Esophagus muscularis mucosa (tissue), 4 donors: ENCODE measurements at regions not wholly inside any gene's neighbourhood (a gene's known extent, or its start where the extent isn't known, plus 50 kb on each side); places are given as distances from the start of the nearest gene placed in this dataset.

Source experiments
- DNase-seq: peaks from one replicate; pipeline ENCODE4 v3.0.0-alpha.2; 2017; ENCODE audit errors: extremely low spot score
- H3K27ac ChIP-seq, 4 donors: fragments of 200-600 bp; sonication (generic); replicated peaks in 1 of 4; 1 replicate in 3 of 4; 2 replicates in 1 of 4; pipeline ENCODE4 v1.5.1; 2016 to 2019; ENCODE audit warnings: mild to moderate bottlenecking in 1 of 4
- H3K27me3 ChIP-seq, 4 donors: fragments of 200-600 bp; sonication (generic); one replicate each; pipeline versions ENCODE4 v1.5.1 to v1.6.0; 2016 to 2019
- H3K36me3 ChIP-seq, 4 donors: fragments of 200-600 bp; sonication (generic); one replicate each; pipeline ENCODE4 v1.5.1; 2016 to 2019
- H3K4me1 ChIP-seq, 4 donors: fragments of 200-600 bp; sonication (generic); one replicate each; pipeline ENCODE4 v1.5.1; 2016 to 2019
- H3K4me3 ChIP-seq, 4 donors: fragments of 200-600 bp; sonication (generic); 1 replicate in 2 of 4; 2 replicates in 2 of 4; pipeline ENCODE4 v1.5.1; 2016 to 2019; ENCODE audit warnings: mild to moderate bottlenecking in 4 of 4, moderate library complexity in 1 of 4
- H3K9me3 ChIP-seq, 4 donors: fragments of 200-600 bp; sonication (generic); 1 replicate in 3 of 4; 2 replicates in 1 of 4; pipeline ENCODE4 v1.5.1; 2016 to 2019
- EP300 ChIP-seq: sonication (generic); formaldehyde crosslinking; IDR thresholded peaks from one replicate; pipeline ENCODE4 v1.6.1; 2017; ENCODE audit warnings: antibody characterized with exemption
- POLR2A ChIP-seq: fragments of 450-650 bp; IDR thresholded peaks from one replicate; pipeline ENCODE4 v1.6.1; 2017; ENCODE audit warnings: antibody characterized with exemption, moderate library complexity, mild to moderate bottlenecking, low read depth
- POLR2AphosphoS5 ChIP-seq, 2 donors: sonication (generic); formaldehyde crosslinking; IDR thresholded peaks; one replicate each; pipeline ENCODE4 v1.6.1; 2017; ENCODE audit warnings: antibody characterized with exemption in 2 of 2
- WGBS: methylation state at CpG from one replicate; pipeline ENCODE4 v1.1.5; 2018; 5-methylcytosine and 5-hydroxymethylcytosine counted together
- intact Hi-C: fragments of 100-400 bp; cut with DNase I; formaldehyde crosslinking; loops from one replicate; pipeline ENCODE4 v1.15.1; 2023
- TF ChIP-seq, protein P1 (sequence below), 3 experiments: fragments of 200-600 bp in 2 of 3; fragments of 450-650 bp in 1 of 3; sonication (generic) in 2 of 3; IDR thresholded peaks; one replicate each; pipeline ENCODE4 v1.5.1; 2017 to 2019; ENCODE audit warnings: antibody characterized with exemption in 3 of 3, mild to moderate bottlenecking in 2 of 3, moderate library complexity in 1 of 3

DNA sequence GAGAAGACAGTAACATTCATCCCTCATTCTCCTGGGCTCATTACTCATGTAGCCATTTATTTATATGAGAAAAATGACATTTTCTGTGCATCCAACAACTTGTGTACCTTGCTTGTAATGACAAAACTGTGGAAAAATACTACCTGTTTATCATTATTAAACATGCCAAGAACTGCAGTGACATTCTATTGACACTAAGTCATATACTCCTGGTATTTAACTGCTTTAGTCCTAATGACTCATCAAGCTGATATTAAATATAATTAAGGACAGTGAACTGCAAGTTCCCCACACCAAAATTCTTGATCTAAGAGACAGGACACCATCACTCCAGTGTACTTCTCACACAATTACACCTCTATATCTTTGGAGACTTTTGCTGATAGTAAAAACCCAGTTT lies 1328.7 kb upstream of the RAG2 start:
- no peak for DNase-seq
- TF ChIP-seq, protein P1, sequence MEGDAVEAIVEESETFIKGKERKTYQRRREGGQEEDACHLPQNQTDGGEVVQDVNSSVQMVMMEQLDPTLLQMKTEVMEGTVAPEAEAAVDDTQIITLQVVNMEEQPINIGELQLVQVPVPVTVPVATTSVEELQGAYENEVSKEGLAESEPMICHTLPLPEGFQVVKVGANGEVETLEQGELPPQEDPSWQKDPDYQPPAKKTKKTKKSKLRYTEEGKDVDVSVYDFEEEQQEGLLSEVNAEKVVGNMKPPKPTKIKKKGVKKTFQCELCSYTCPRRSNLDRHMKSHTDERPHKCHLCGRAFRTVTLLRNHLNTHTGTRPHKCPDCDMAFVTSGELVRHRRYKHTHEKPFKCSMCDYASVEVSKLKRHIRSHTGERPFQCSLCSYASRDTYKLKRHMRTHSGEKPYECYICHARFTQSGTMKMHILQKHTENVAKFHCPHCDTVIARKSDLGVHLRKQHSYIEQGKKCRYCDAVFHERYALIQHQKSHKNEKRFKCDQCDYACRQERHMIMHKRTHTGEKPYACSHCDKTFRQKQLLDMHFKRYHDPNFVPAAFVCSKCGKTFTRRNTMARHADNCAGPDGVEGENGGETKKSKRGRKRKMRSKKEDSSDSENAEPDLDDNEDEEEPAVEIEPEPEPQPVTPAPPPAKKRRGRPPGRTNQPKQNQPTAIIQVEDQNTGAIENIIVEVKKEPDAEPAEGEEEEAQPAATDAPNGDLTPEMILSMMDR (IDR thresholded peaks at IDR 0.05) = no peak
- TF ChIP-seq EP300 (no peak), POLR2AphosphoS5 (IDR thresholded peaks at IDR 0.05) (no peak), POLR2A (no peak)
- intact Hi-C loops = no loop called here
- Histone ChIP-seq H3K4me3 (no peak overlapping the region), H3K9me3 (no peaks in the 10 kb centered on the region), H3K36me3 (no peaks in the 10 kb centered on the region), H3K27me3 (no peaks in the 10 kb centered on the region), H3K27ac (no peak overlapping the region), H3K4me1 (no peaks in the 10 kb centered on the region)

DNA sequence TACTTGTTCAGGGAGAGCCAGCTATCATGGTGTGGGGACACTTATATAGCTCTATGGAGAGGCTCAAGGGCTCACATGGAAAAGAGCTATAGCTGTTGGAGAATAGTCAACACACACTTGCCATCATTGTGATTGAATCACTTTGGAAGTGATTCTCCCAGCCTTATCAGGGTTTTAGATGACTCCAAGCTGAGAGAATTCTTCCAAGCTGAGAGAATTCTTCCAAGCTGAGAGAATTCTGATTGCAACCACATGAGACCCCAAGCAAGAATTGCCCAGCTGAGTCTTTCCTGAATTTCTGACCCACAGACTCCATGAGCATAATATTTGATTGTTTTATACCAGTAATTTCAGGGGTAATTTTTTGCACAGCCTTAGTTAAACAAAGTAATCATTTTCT lies 1318.3 kb upstream of the RAG2 start:
- Histone ChIP-seq H3K4me3 (no peak overlapping the region), H3K27me3 (no peaks in the 10 kb centered on the region), H3K9me3 (no peaks in the 10 kb centered on the region), H3K27ac (no peak overlapping the region), H3K4me1 (no peaks in the 10 kb centered on the region), H3K36me3 (no peaks in the 10 kb centered on the region)
- TF ChIP-seq, protein P1 (IDR thresholded peaks at IDR 0.05) = no peak
- TF ChIP-seq POLR2AphosphoS5 (IDR thresholded peaks at IDR 0.05) (no peak), POLR2A (no peak), EP300 (no peak)
- intact Hi-C loops = no loop called here
- DNase-seq = no peak

DNA sequence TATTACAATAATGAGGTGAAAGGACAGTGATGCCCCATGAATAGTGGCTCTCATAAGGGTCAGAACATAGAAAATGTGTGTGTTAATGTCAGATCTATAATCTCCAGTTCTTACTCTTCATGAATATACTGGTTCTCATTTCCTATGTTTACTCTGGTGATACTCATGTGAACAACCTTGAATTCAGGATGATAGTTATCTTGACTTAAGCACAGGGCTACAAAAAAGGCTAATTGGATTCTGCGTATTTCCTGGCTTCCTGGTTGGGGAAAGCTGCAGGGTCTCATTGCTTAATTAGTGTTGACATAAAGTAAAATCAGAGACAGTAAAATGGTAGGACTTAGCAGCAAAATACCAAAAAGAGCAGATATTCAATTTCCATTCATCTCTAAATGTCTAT lies 1316.8 kb upstream of the RAG2 start:
- H3K4me3 ChIP-seq = no peak overlapping the region
- DNase-seq = no peak
- no peak for TF ChIP-seq POLR2A
- TF ChIP-seq, protein P1 (IDR thresholded peaks at IDR 0.05) = no peak
- TF ChIP-seq POLR2AphosphoS5 (IDR thresholded peaks at IDR 0.05) = no peak
- no peak for TF ChIP-seq EP300
- H3K27me3 ChIP-seq = no peaks in the 10 kb centered on the region
- intact Hi-C loops = no loop called here
- WGBS = 81% methylated on average over 1 of the region's 1 CpG
- H3K9me3 ChIP-seq = no peaks in the 10 kb centered on the region
- no peaks in the 10 kb centered on the region for H3K4me1 ChIP-seq
- no peaks in the 10 kb centered on the region for H3K36me3 ChIP-seq
- H3K27ac ChIP-seq = no peak overlapping the region

DNA sequence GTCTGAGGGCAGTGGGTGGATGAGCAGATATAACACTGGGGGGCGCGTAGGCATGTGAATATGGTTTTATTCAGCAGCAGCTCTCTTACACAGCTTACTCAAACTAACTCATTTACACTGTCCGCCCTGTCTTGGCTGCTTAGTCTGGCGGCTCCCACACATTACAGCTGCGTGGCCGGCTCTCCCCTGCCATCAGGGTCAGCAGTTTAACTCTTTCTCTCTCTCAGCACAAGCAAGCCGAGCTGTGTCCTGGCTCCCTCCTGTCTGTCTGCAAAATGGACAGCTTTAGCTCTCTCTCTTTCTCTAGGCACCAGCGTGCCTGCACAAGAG lies 1310.1 kb upstream of the RAG2 start:
- intact Hi-C loops = no loop called here
- Histone ChIP-seq H3K27ac (no peak overlapping the region), H3K27me3 (no peaks in the 10 kb centered on the region), H3K4me1 (no peaks in the 10 kb centered on the region), H3K9me3 (no peaks in the 10 kb centered on the region), H3K36me3 (no peaks in the 10 kb centered on the region), H3K4me3 (no peak overlapping the region)
- TF ChIP-seq POLR2A (no peak), EP300 (no peak), POLR2AphosphoS5 (IDR thresholded peaks at IDR 0.05) (no peak)
- TF ChIP-seq, protein P1 (IDR thresholded peaks at IDR 0.05) = no peak
- WGBS = 68% methylated on average over 8 of the region's 8 CpGs
- no peak for DNase-seq

DNA sequence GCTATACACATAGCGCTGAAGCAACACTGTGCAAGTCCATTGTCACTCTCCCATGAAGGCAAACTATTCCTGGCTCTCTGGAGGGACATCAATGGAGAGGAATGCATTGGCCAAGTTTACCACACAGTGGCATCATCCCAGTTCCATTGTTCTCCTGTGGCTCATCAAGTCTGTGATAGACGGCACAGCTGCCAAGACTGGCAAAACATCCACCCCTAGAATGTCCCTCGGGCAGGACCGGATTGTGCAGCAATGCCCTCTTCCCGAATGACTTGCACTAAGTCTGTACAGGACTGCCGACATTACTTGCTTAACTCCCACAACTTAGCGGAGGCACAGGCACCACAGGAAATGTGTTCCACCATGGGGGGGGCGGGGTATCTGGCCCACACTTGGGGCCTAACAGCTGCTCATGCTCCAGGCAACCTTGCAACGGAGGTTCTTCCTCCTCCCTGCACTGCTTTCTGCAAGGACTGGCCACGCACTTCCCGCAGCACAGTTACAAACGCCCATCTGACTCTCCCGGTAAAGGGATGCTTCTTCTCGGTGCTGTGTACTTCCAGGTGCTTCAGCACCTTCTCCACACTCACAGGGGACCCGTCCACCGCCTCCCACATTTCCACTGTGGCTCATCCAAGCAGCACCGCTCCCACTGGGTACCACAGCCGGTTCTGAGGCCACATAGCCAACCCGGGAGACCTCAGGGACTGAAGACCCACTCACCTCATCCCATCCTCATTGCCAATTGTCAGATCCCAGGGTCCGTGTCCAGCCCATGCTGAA lies 1309.6 kb upstream of the RAG2 start:
- no peaks in the 10 kb centered on the region for H3K9me3 ChIP-seq
- no peaks in the 10 kb centered on the region for H3K4me1 ChIP-seq
- no peaks in the 10 kb centered on the region for H3K27me3 ChIP-seq
- TF ChIP-seq POLR2A = no peak
- TF ChIP-seq, protein P1 (IDR thresholded peaks at IDR 0.05) = no peak
- TF ChIP-seq EP300 = no peak
- no peak for TF ChIP-seq POLR2AphosphoS5 (IDR thresholded peaks at IDR 0.05)
- no peak overlapping the region for H3K27ac ChIP-seq
- H3K4me3 ChIP-seq = no peak overlapping the region
- no peaks in the 10 kb centered on the region for H3K36me3 ChIP-seq
- 86% methylated on average over 18 of the region's 20 CpGs for WGBS
- intact Hi-C loops = no loop called here
- no peak for DNase-seq
